NCI-H2227 (cell line): ENCODE measurements at regions not wholly inside any gene's neighbourhood (a gene's known extent, or its start where the extent isn't known, plus 50 kb on each side); places are given as distances from the start of the nearest gene placed in this dataset.
"Not testable (repeated sequence)": the region's sequence is repeated elsewhere in the genome, so short reads cannot be mapped to it uniquely, and the experiment has no call there.

Experiments used
- DNase-seq: peaks from one replicate; lab custom pipeline; 2025; ENCODE audit not compliant: unreplicated experiment; lab: John Stamatoyannopoulos, UW

- no peak for DNase-seq
These were observed 70.6 kb downstream of the SMPDL3A start for GRCh38 chr6:122859676-122860075.

GRCh38 chr6:122861594-122861993 is 72.5 kb downstream of the SMPDL3A start:
- no peak for DNase-seq

GRCh38 chr6:122868137-122868536 is 79.1 kb downstream of the SMPDL3A start:
- DNase-seq = no peak

GRCh38 chr6:122869437-122870024 is 80.5 kb downstream of the SMPDL3A start:
- peak; percentile 34 for DNase-seq

GRCh38 chr6:122871079-122871478 is 82.0 kb downstream of the SMPDL3A start:
- DNase-seq = no peak

- no peak for DNase-seq
These were observed 83.3 kb downstream of the SMPDL3A start for GRCh38 chr6:122872311-122872710.

- DNase-seq = no peak
These were observed 88.2 kb downstream of the SMPDL3A start for GRCh38 chr6:122877302-122877701.

- no peak for DNase-seq
These were observed 89.7 kb downstream of the SMPDL3A start for GRCh38 chr6:122878796-122879195.

GRCh38 chr6:122886481-122886880 is 97.4 kb downstream of the SMPDL3A start:
- no peak for DNase-seq

GRCh38 chr6:122887941-122888340 is 98.9 kb downstream of the SMPDL3A start:
- DNase-seq = no peak

GRCh38 chr6:122888680-122889079 is 99.6 kb downstream of the SMPDL3A start:
- not testable (repeated sequence) for DNase-seq

GRCh38 chr6:122890250-122890649 is 101.2 kb downstream of the SMPDL3A start:
- no peak for DNase-seq

- DNase-seq = no peak
These were observed 101.2 kb upstream of the CLVS2 start for GRCh38 chr6:122894791-122895190.

GRCh38 chr6:122902326-122902725 is 93.7 kb upstream of the CLVS2 start:
- no peak for DNase-seq

- no peak for DNase-seq
These were observed 92.6 kb upstream of the CLVS2 start for GRCh38 chr6:122903266-122903915.

GRCh38 chr6:122904166-122904565 is 91.9 kb upstream of the CLVS2 start:
- DNase-seq = no peak

GRCh38 chr6:122913558-122913957 is 82.5 kb upstream of the CLVS2 start:
- no peak for DNase-seq

GRCh38 chr6:122918714-122919113 is 77.3 kb upstream of the CLVS2 start:
- DNase-seq = no peak

GRCh38 chr6:122930252-122931180 is 65.5 kb upstream of the CLVS2 start:
- DNase-seq = no peak

GRCh38 chr6:122931916-122932315 is 64.1 kb upstream of the CLVS2 start:
- DNase-seq = no peak

- DNase-seq = not testable (repeated sequence)
These were observed 51.1 kb upstream of the CLVS2 start for GRCh38 chr6:122944936-122945335.
